Fibroblast of the conjunctiva (primary cell): ENCODE measurements at regions not wholly inside any gene's neighbourhood (a gene's known extent, or its start where the extent isn't known, plus 50 kb on each side); places are given as distances from the start of the nearest gene placed in this dataset.

Source experiments
- DNase-seq: peaks from one replicate; pipeline ENCODE4 v3.0.0-alpha.2; 2010; ENCODE audit warnings: low read depth

- no peak for DNase-seq
Measured at GRCh38 chr1:72937905-72938304, 655.6 kb upstream of the NEGR1 start.

GRCh38 chr1:72936942-72937341 lies 654.6 kb upstream of the NEGR1 start:
- DNase-seq: no peak

DNA sequence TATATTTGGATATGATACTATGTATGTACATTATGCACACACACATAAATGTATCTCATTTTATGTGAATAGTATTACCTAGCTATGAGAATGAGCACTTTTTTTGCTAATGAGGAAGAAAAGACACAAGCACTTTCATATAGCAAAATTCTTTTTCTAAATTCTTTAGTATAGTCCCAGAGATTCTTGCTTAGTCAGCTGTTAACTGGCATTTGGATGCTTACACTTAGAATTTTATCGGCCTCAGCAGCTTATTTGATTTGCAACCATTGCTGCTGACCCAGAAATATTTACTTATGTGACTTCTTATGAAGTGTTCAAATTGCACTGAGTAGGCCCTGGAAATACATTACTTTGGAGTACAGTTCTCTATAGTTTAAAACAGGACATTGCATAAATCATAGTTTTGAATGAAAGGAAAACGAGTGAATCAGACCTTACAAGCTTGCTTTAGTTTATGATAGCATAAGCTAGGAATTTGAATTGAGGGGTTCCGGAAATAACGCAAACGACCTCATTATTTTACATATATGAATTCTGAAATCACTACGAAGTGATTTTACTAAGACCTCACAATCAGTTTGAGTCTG lies 653.9 kb upstream of the NEGR1 start:
- no peak for DNase-seq

- DNase-seq: no peak
Measured at GRCh38 chr1:72932025-72932424, 649.7 kb upstream of the NEGR1 start.

- DNase-seq: no peak
Measured at GRCh38 chr1:72930528-72930927, 648.2 kb upstream of the NEGR1 start.

- DNase-seq: no peak
Measured at GRCh38 chr1:72918940-72919339, 636.6 kb upstream of the NEGR1 start.

DNA sequence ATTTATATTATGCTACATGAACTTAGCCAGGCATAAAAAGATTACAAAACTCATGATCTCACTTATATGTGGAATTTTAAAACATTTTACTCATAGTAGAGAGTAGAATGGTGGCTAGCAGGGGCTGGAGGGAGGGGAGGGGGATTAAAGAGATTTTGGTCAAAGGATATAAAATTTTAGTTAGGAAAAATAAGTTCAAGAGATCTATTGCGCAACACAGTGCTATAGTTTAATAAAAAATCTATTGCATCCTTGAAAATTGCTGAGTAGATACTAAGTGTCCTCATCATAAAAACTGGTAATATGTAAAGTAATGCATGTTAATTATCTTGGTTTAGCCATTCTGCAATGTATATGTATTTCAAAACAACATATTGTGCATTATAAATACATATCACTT lies 635.6 kb upstream of the NEGR1 start:
- no peak for DNase-seq

DNA sequence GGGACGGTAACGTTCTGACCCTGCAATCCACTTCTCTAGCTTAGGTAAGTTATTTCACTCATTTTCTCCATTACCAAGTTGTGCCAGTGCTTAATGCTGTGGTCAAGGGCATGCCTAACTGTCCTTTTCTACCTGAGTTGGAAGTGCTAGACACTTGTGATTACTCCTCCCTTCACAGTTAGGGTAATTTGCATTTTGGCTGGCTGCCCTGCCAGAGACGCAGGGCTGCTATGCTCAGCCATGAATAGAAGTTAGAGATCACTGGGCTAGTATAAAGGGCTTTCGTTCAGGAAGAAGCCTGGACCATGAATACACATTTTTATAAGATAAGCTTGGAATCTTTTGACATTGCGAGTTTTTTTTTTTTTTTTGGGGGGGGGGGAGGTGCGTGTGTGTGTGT lies 633.2 kb upstream of the NEGR1 start:
- DNase-seq: no peak

DNA sequence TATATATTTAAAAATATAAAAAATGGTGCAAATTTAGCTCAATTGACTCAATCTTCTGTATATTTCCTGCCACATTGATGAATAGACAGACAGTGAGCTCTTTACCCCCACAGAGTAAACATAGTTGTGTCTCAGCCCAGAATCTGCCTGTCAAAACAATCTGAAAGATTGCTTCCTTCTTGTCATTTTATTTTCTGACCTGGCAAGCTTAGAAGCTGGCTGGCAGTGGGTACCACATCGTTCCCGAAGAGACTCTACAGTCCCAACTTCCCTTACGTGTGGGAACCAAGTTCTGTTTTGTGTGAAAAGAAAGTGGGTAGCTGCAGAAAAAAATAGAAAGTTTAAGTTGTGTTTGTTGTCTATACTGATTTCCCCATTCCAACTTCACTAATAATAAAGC lies 629.3 kb upstream of the NEGR1 start:
- DNase-seq: no peak

DNA sequence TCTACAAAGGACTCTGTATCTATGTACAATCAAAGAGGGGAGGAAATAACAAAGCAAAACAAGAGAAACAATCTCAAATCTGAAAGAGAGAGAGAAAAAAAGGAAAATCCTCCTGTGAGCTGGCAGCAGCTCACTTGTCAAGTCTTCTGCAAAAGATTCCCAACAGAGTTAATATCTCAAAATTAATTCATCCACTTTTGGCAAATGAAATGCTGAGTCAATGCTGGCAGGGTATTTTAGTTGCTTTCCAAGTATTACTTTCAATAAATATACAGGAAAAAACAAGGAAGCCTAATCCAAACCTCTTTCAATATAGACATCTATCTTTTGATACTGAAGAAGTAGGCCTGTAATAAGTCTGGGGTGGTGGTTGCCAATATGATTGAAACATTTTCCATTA lies 613.9 kb upstream of the NEGR1 start:
- DNase-seq: no peak

DNA sequence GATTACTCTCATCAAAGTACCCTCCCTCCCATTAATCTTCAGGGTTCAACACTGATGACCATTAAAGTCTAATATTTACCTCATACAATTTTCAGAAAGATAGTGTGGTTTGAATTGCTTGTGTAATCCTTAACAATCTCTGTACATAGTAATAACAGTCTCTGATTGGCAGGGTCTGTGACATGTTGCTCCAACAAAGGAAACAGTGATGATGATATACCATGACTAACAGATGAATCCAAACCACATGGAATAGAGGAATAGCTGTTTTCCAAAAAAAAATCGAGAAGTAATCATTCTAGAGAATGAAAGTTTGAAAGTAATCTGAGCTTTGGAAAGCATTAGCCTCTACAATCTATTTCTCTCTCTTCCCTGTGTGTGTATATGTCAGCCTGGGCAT lies 610.1 kb upstream of the NEGR1 start:
- no peak for DNase-seq

DNA sequence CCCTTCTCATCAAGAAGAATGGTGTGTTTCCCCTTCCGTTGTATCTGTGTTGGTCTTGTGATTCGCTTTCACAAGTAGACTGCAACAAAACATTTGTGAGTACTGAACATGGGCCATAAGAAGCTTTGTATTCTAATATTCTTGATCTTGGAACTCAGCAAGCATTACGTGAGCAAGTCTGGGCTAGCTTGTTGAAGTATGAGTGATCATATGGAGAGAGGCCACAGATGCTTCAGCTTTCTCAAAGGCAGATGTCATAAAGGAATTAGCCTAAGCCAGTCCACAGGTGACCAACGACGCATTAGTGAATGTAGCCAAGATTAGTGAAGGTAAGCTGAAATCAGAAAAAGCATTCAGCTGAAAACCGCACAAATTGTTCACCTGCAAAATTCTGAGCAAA lies 609.6 kb upstream of the NEGR1 start:
- DNase-seq: no peak

GRCh38 chr1:72885841-72886240 lies 603.5 kb upstream of the NEGR1 start:
- no peak for DNase-seq

DNA sequence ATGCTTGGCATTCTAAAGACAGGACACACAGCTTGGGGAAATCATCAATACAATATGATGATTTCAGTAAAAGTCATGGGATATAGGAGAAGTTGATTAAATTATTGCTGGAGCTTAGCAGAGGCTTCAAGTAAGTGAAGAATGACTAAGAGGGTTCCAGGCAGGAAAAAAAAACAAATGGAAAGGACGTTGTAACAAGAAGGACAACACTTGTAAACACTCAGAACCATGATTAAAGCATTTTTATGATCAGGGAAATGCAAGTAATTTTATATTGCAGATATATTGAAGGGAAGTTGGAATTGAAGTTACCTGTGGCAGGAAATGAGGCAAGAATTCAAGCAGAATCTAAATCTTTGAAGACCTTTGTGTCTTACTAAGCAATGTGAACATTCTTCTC lies 602.7 kb upstream of the NEGR1 start:
- DNase-seq: no peak

DNA sequence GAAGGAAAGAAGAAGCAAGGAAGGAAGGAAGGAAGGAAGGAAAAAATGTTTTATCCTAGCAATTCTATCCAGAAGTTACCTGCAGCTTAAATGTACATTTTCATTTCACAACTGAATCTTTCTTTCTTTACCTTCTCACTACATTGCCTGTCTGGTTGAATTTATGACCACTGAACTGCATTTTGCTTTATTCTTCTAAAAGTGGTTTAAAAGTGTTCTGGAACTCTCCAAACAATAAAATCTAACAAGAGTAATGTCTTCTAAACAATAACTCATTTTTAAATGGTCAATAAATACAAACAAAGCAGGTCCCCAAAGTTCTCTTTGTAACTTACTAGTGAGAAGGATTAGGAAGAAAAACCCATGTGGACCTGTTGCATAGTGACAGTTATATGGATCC lies 587.5 kb upstream of the NEGR1 start:
- no peak for DNase-seq

DNA sequence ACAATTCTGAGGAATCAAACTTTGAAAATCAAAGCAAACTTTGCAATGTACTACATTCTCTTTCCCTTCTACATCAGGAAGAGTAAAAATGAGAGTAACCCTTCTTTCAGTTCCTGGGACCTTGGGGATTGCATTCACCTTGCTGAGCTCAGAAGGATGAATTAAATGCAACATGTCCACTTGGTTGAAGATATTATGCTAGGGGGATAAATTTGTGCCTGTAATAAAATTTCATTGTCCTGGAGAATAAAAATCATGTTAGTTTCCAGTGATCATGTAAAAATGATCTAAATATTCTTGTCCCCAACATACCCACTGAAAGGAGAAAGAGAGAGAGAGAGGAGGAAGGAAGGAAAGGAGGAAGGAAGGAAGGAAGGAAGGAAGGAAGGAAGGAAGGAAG lies 587.1 kb upstream of the NEGR1 start:
- DNase-seq: no peak

- no peak for DNase-seq
Measured at GRCh38 chr1:72851597-72851996, 569.3 kb upstream of the NEGR1 start.

DNA sequence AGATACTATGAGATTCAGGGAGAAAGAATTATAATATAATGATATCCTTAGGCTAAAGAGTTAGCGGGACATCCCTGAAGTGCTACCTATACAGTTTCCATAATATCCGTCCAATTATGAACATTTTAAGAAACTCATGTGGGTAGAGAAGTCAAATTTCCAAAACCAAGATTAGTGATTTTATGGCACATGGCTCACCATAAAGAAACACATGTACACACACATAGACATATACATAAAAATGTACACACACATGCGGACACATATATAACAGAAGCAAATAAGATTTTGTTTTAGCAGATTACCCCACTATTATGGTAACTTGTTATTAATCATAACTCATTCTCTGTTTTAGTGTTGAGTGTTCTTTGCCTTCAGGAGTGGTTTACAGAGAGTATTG lies 566.7 kb upstream of the NEGR1 start:
- no peak for DNase-seq

- no peak for DNase-seq
Measured at GRCh38 chr1:72847651-72848050, 565.3 kb upstream of the NEGR1 start.

DNA sequence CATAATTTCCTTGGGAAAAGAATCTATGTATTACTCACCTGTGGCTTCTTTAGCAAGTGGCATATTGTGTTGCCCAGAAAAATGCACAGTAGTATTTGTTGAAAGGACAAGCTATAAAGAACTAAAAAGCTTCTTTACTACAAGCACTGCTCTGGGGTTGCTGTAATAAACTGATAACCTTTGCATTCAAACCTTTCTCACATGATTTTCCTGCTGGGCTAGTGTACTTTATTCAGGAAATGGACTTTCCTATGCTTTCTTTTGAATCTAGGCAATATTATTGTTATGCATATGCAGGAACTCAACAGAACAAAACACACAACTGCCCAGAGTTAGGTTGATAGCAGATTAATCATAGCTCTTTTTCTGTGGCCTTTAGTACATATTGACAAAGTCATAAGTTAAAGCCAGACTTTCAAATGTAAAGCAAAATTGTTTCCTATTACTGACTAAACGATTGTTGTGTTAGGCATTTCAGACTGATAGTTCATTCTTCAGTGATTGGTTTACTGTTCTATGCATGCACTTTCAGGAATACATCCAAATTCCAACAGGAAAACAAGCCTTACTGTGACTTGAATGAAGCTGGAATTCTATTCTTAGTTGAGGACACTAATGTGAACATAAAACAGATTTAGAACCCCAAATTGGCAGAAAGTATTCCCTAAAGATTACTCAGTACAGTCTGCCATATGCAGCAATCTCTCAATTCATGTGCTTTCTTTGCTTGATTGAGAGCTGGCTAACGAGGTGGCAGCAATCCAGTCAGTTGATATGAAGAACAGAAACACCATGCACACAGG lies 564.3 kb upstream of the NEGR1 start:
- DNase-seq: no peak

- DNase-seq: no peak
Measured at GRCh38 chr1:72845981-72846380, 563.6 kb upstream of the NEGR1 start.

DNA sequence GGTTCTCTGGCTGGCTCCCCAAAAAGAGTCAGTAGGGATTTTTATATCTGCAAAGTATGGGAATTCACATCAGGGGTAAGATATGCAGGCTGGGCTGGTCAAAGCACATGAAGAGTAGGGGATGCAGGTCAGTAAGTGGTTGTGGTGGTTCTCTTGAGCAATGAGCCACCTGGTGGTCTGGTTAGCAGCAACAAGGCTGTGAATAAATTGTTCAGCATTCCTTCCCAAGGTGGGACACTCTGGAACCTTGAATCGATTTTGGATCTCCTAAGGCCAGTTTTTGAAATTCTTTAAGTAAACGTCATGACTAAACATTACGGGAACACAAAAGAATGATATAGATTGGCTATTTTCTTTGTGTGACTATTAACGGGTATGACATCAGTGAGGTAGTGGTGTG lies 563.0 kb upstream of the NEGR1 start:
- DNase-seq: no peak

- DNase-seq: no peak
Measured at GRCh38 chr1:72837781-72838180, 555.4 kb upstream of the NEGR1 start.
